OCI-LY3 (cell line): ENCODE measurements at regions not wholly inside any gene's neighbourhood (a gene's known extent, or its start where the extent isn't known, plus 50 kb on each side); places are given as distances from the start of the nearest gene placed in this dataset.

ENCODE experiments used
- H2AFZ ChIP-seq: fragments of 200-600, 300-600 bp; shearing (Covaris generic); 2 replicates; pipeline ENCODE4 v1.6.0; 2014; ENCODE audit warnings: antibody characterized with exemption, low read depth, low read length
- H3K27ac ChIP-seq: fragments of 200-600, 300-600 bp; sonication (generic); 2 replicates; pipeline ENCODE4 v1.5.1; 2014; ENCODE audit warnings: mild to moderate bottlenecking, low read length, moderate library complexity, mixed read lengths
- H3K27me3 ChIP-seq: fragments of 200-600, 300-600 bp; sonication (generic); 2 replicates; pipeline ENCODE4 v1.6.1; 2014; ENCODE audit warnings: low read depth, low read length, mixed read lengths
- H3K36me3 ChIP-seq: fragments of 200-600, 300-600 bp; sonication (generic); replicated peaks from 2 replicates; pipeline ENCODE3; 2014; ENCODE audit warnings: low read depth, low read length, mixed read lengths
- H3K4me1 ChIP-seq: fragments of 300-600, 200-600 bp; sonication (generic); 2 replicates; pipeline ENCODE4 v1.6.1; 2014; ENCODE audit warnings: low read length, mixed read lengths
- H3K4me2 ChIP-seq: fragments of 200-600, 300-600 bp; sonication (generic); 2 replicates; pipeline ENCODE4 v1.6.1; 2014; ENCODE audit warnings: low read length, mixed read lengths
- H3K4me3 ChIP-seq: fragments of 300-600, 200-600 bp; sonication (generic); 2 replicates; pipeline ENCODE4 v1.5.1; 2014; ENCODE audit warnings: antibody characterized with exemption, mild to moderate bottlenecking, low read length, moderate library complexity
- H3K79me2 ChIP-seq: fragments of 300-600, 200-600 bp; shearing (Covaris generic); 2 replicates; pipeline ENCODE4 v1.6.1; 2014; ENCODE audit warnings: mild to moderate bottlenecking, low read length, mixed read lengths
- H3K9ac ChIP-seq: fragments of 300-600, 200-600 bp; shearing (Covaris generic); 2 replicates; pipeline ENCODE4 v1.6.0; 2014; ENCODE audit warnings: mild to moderate bottlenecking, low read length, moderate library complexity
- H3K9me3 ChIP-seq: fragments of 200-600, 300-600 bp; shearing (Covaris generic); 2 replicates; pipeline ENCODE4 v1.6.1; 2014; ENCODE audit warnings: low read length, mixed read lengths; ENCODE audit not compliant: insufficient read depth
- H4K20me1 ChIP-seq: fragments of 200-600, 300-600 bp; sonication (generic); 2 replicates; pipeline ENCODE4 v1.6.1; 2016; ENCODE audit warnings: low read length, mixed read lengths; ENCODE audit not compliant: insufficient read depth
- CTCF ChIP-seq: fragments of 200-600, 300-600 bp; sonication (generic); IDR thresholded peaks from 2 replicates; pipeline ENCODE4 v1.5.1; 2014; ENCODE audit warnings: antibody characterized with exemption, low read length, low read depth
- EZH2phosphoT487 ChIP-seq: fragments of 200-600 bp; shearing (Covaris generic); IDR thresholded peaks from 2 replicates; pipeline ENCODE4 v1.6.1; 2018; ENCODE audit warnings: antibody characterized with exemption, mixed run types, low read depth

GRCh38 chr13:31538067-31539042 lies 201.0 kb upstream of the RXFP2 start:
- no peaks in the 10 kb centered on the region for H3K9me3 ChIP-seq
- H3K9ac ChIP-seq, result no peak overlapping the region
- H3K27me3 ChIP-seq, result no peaks in the 10 kb centered on the region
- TF ChIP-seq CTCF (peak; percentile 63), EZH2phosphoT487 (no peak)
- no peak overlapping the region for H3K4me3 ChIP-seq
- H3K27ac ChIP-seq, result no peak overlapping the region; the same call in 1 of the 2 replicates
- H4K20me1 ChIP-seq, result no peaks in the 10 kb centered on the region
- peaks cover 46% of the 10 kb centered on the region for H3K4me1 ChIP-seq
- H3K4me2 ChIP-seq, result peak overlapping the region; percentile 33
- H2AFZ ChIP-seq, result no peak overlapping the region
- H3K79me2 ChIP-seq, result no peaks in the 10 kb centered on the region
- H3K36me3 ChIP-seq, result no peaks in the 10 kb centered on the region

GRCh38 chr13:31540281-31540680 lies 199.0 kb upstream of the RXFP2 start:
- H3K4me2 ChIP-seq, result no peak overlapping the region
- TF ChIP-seq CTCF (no peak), EZH2phosphoT487 (no peak)
- no peaks in the 10 kb centered on the region for H3K36me3 ChIP-seq
- H3K9me3 ChIP-seq, result no peaks in the 10 kb centered on the region
- H3K27ac ChIP-seq, result no peak overlapping the region
- no peaks in the 10 kb centered on the region for H4K20me1 ChIP-seq
- no peak overlapping the region for H3K4me3 ChIP-seq
- H3K27me3 ChIP-seq, result no peaks in the 10 kb centered on the region
- H2AFZ ChIP-seq, result peak overlapping the region; percentile 56; the same call in 1 of the 2 replicates
- no peak overlapping the region for H3K9ac ChIP-seq
- H3K79me2 ChIP-seq, result no peaks in the 10 kb centered on the region
- H3K4me1 ChIP-seq, result peaks cover 42% of the 10 kb centered on the region

GRCh38 chr13:31543190-31543589 lies 196.1 kb upstream of the RXFP2 start:
- no peaks in the 10 kb centered on the region for H3K36me3 ChIP-seq
- H3K27ac ChIP-seq, result no peak overlapping the region
- no peaks in the 10 kb centered on the region for H4K20me1 ChIP-seq
- H3K4me3 ChIP-seq, result no peak overlapping the region
- no peaks in the 10 kb centered on the region for H3K79me2 ChIP-seq
- no peak for TF ChIP-seq CTCF
- TF ChIP-seq EZH2phosphoT487, result no peak
- H3K9me3 ChIP-seq, result no peaks in the 10 kb centered on the region
- no peaks in the 10 kb centered on the region for H3K27me3 ChIP-seq
- no peak overlapping the region for H3K4me2 ChIP-seq
- peaks cover 13% of the 10 kb centered on the region for H3K4me1 ChIP-seq
- no peak overlapping the region for H2AFZ ChIP-seq
- no peak overlapping the region for H3K9ac ChIP-seq

- Histone ChIP-seq H3K4me2 (no peak overlapping the region), H3K27me3 (no peaks in the 10 kb centered on the region), H3K79me2 (no peaks in the 10 kb centered on the region), H3K36me3 (no peaks in the 10 kb centered on the region), H3K27ac (no peak overlapping the region), H4K20me1 (no peaks in the 10 kb centered on the region), H3K9ac (no peak overlapping the region), H2AFZ (no peak overlapping the region), H3K4me1 (no peaks in the 10 kb centered on the region), H3K4me3 (no peak overlapping the region), H3K9me3 (no peaks in the 10 kb centered on the region)
- no peak for TF ChIP-seq CTCF
- no peak for TF ChIP-seq EZH2phosphoT487
Observed at GRCh38 chr13:31545616-31546015, 193.7 kb upstream of the RXFP2 start.
